ENCODE measurements at regions not wholly inside any gene's neighbourhood (a gene's known extent, or its start where the extent isn't known, plus 50 kb on each side); places are given as distances from the start of the nearest gene placed in this dataset.

- TF ChIP-seq CHD1 (IDR thresholded peaks at IDR 0.05; ENCODE audit: low read depth, low read length) (no peak), E4F1 (IDR thresholded peaks at IDR 0.05; ENCODE audit: borderline replicate concordance, partially characterized antibody) (no peak), PML (IDR thresholded peaks at IDR 0.05; ENCODE audit: low read length) (no peak), CREB1 (IDR thresholded peaks at IDR 0.05; ENCODE audit: low read depth) (no peak), HSF1 (IDR thresholded peaks at IDR 0.05; ENCODE audit: low read depth, low read length) (no peak)
Observed at GRCh38 chr14:86305058-86305457, 775.1 kb downstream of the FLRT2 start (continued).

- Histone ChIP-seq H3K4me3 (no peak overlapping the region), H3K4me2 (ENCODE audit: control insufficient read depth, insufficient read depth) (no peak overlapping the region), H3K79me2 (ENCODE audit: control insufficient read depth, insufficient read depth, low read length) (no peaks in the 10 kb centered on the region), H3K27ac (ENCODE audit: control insufficient read depth, insufficient read depth) (no peak overlapping the region), H3K36me3 (ENCODE audit: control insufficient read depth in 2 of 2, insufficient read depth in 2 of 2, low read length in 1 of 2) (no peaks in the 10 kb centered on the region), H2AFZ (ENCODE audit: control insufficient read depth, low read depth, low read length) (no peak overlapping the region), H3K9ac (ENCODE audit: control insufficient read depth, insufficient read depth, low read length) (no peak overlapping the region), H3K9me3 (replicated peaks; ENCODE audit: control insufficient read depth, insufficient read depth, low read length) (no peaks in the 10 kb centered on the region), H3K4me1 (ENCODE audit: control insufficient read depth, insufficient read depth, low read length) (no peaks in the 10 kb centered on the region), H4K20me1 (ENCODE audit: control insufficient read depth, insufficient read depth) (no peaks in the 10 kb centered on the region), H3K27me3 (replicated peaks in 1 of 2; ENCODE audit: control insufficient read depth in 2 of 2, insufficient read depth in 2 of 2, low read length in 1 of 2) (no peaks in the 10 kb centered on the region)
- BruUV-seq (replicated peaks) = no TSS peak
- WGBS (ENCODE audit: insufficient coverage, insufficient replicate concordance, low lambda C conversion rate, missing lambda C conversion rate) = 36% methylated on average over 3 of the region's 3 CpGs
- FAIRE-seq (no peak), ATAC-seq (no peak), DNase-seq (ENCODE audit: low read depth, low spot score) (no peak)
- SMC1A ChIA-PET (ENCODE audit: uncharacterized antibody, unreplicated experiment) = no interaction called here
- CTCF ChIA-PET = no interaction called here
- intact Hi-C loops (cut with micrococcal nuclease; ENCODE audit: unreplicated experiment) = no loop called here
- in situ Hi-C loops (cut with MboI) = no loop called here
- POLR2A ChIA-PET = no interaction called here
- TF ChIP-seq SRF (IDR thresholded peaks at IDR 0.05; ENCODE audit: low read depth in 2 of 2, low read length in 2 of 2) (no peak), TCF3 (IDR thresholded peaks at IDR 0.05; ENCODE audit: borderline replicate concordance, insufficient read depth, low read depth, low read length) (no peak), ZZZ3 (IDR thresholded peaks at IDR 0.05; ENCODE audit: control insufficient read depth, insufficient read length, low read depth) (no peak), EED (IDR thresholded peaks at IDR 0.05; ENCODE audit: low read depth) (no peak), ZNF207 (IDR thresholded peaks at IDR 0.05; ENCODE audit: borderline replicate concordance) (no peak), MYB (IDR thresholded peaks at IDR 0.05; ENCODE audit: borderline replicate concordance, low read depth, low read length) (no peak), MEF2B (IDR thresholded peaks at IDR 0.05; ENCODE audit: partially characterized antibody, poor library complexity, severe bottlenecking) (no peak), CBFB (IDR thresholded peaks at IDR 0.05; ENCODE audit: low read depth) (no peak), JUND (IDR thresholded peaks at IDR 0.05; ENCODE audit: low read depth, low read length) (no peak), E2F4 (IDR thresholded peaks at IDR 0.05; ENCODE audit: low read depth, low read length) (no peak), EGR1 (IDR thresholded peaks at IDR 0.05; ENCODE audit: borderline replicate concordance in 1 of 2, low read depth in 2 of 2, low read length in 2 of 2) (no peak), POLR2AphosphoS5 (IDR thresholded peaks at IDR 0.05; ENCODE audit: low read length) (no peak), ATF7 (IDR thresholded peaks at IDR 0.05; ENCODE audit: low read depth) (no peak), ZNF24 (IDR thresholded peaks at IDR 0.05) (no peak), HCFC1 (IDR thresholded peaks at IDR 0.05; ENCODE audit: low read length) (no peak), YY1 (IDR thresholded peaks at IDR 0.05; ENCODE audit: low read depth, low read length) (no peak), TARDBP (IDR thresholded peaks at IDR 0.05; ENCODE audit: borderline replicate concordance) (no peak)
- RAD21 ChIA-PET (ENCODE audit: unreplicated experiment) = no interaction called here
Observed at GRCh38 chr14:86299994-86300393, 770.0 kb downstream of the FLRT2 start.
